Hepatocyte (in vitro differentiated cells): ENCODE measurements at regions not wholly inside any gene's neighbourhood (a gene's known extent, or its start where the extent isn't known, plus 50 kb on each side); places are given as distances from the start of the nearest gene placed in this dataset.
"Not testable (repeated sequence)": the region's sequence is repeated elsewhere in the genome, so short reads cannot be mapped to it uniquely, and the experiment has no call there.

Source experiments
- CTCF ChIP-seq: fragments of 200-600 bp; sonication (generic); IDR thresholded peaks from 2 replicates; pipeline ENCODE4 v1.5.1; 2016; ENCODE audit warnings: antibody characterized with exemption, mild to moderate bottlenecking; ENCODE audit not compliant: poor library complexity
- EZH2 ChIP-seq: fragments of 200-600 bp; sonication (generic); IDR thresholded peaks from 2 replicates; pipeline ENCODE4 v1.6.1; 2016; ENCODE audit warnings: antibody characterized with exemption, mild to moderate bottlenecking, borderline replicate concordance
- EZH2phosphoT487 ChIP-seq: fragments of 200-600 bp; sonication (generic); IDR thresholded peaks from one replicate; pipeline ENCODE4 v1.6.1; 2018; ENCODE audit warnings: antibody characterized with exemption, mild to moderate bottlenecking, low read depth, moderate library complexity; ENCODE audit not compliant: unreplicated experiment, severe bottlenecking

DNA sequence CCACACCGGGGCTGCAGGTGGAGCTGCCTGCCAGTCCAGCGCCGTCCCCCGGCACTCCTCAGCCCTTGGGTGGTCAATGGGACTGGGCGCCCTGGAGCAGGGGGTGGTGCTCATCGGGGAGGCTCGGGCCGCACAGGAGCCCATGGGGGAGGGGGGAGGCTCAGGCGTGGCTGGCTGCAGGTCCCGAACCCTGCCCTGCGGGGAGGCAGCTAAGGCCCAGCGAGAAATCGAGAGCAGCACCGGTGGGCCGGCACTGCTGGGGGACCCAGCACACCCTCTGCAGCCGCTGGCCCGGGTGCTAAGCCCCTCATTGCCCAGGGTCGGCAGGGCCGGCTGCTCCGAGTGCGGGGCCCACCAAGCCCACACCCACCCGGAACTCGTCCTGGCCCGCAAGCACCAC is 145.9 kb upstream of the NRP1 start:
- TF ChIP-seq CTCF, EZH2, EZH2phosphoT487: not testable (repeated sequence)
